Adrenal gland (tissue), 9 donors: ENCODE measurements at regions not wholly inside any gene's neighbourhood (a gene's known extent, or its start where the extent isn't known, plus 50 kb on each side); places are given as distances from the start of the nearest gene placed in this dataset.

Source experiments
- DNase-seq, 7 donors: peaks; one replicate each; pipeline ENCODE4 v3.0.0-alpha.2; 2019 to 2020
- H3K27ac ChIP-seq, 5 donors: fragments of 200-600 bp; sonication (generic) in 4 of 5; 1 replicate in 3 of 5; 2 replicates in 2 of 5; pipeline versions ENCODE4 v1.5.1 to v1.8.0; 2016 to 2020; ENCODE audit warnings: mild to moderate bottlenecking in 1 of 5
- H3K27me3 ChIP-seq: fragments of 200-600 bp; 2 replicates; pipeline ENCODE4 v1.8.0; 2021
- H3K36me3 ChIP-seq, 2 donors: fragments of 200-600 bp; replicated peaks in 1 of 2; 1 replicate in 1 of 2; 2 replicates in 1 of 2; pipeline versions ENCODE4 v1.5.1 to v1.8.0; 2018 to 2022
- H3K4me1 ChIP-seq, 2 donors: fragments of 200-600 bp; replicated peaks in 1 of 2; 1 replicate in 1 of 2; 2 replicates in 1 of 2; pipeline versions ENCODE4 v1.5.1 to v1.8.0; 2018 to 2021
- H3K4me3 ChIP-seq, 4 donors: fragments of 200-600 bp; sonication (generic) in 3 of 4; one replicate each; pipeline ENCODE4 v1.5.1; 2016 to 2018
- H3K9me3 ChIP-seq, 3 donors: fragments of 200-600 bp; sonication (generic) in 1 of 3; replicated peaks in 1 of 3; 1 replicate in 2 of 3; 2 replicates in 1 of 3; pipeline versions ENCODE4 v1.5.1 to v1.8.0; 2016 to 2021
- POLR2A ChIP-seq, 2 donors: fragments of 450-650 bp; IDR thresholded peaks; one replicate each; pipeline ENCODE4 v1.6.1; 2017; ENCODE audit warnings: antibody characterized with exemption in 2 of 2, mild to moderate bottlenecking in 2 of 2, moderate library complexity in 1 of 2
- WGBS, 4 donors: extraction: QIAGEN DNeasy Blood & Tissue Kit in 2 of 4; methylation state at CpG; one replicate each; pipeline versions ENCODE4 v1.1.5 to v1.1.7; 2013 to 2017; 5-methylcytosine and 5-hydroxymethylcytosine counted together
- intact Hi-C, 2 donors: fragments of 100-400 bp; cut with DNase I; formaldehyde crosslinking; loops; one replicate each; pipeline versions ENCODE4 v1.14.1 to v1.15.0; 2022 to 2023
- TF ChIP-seq, protein P1 (sequence below), 6 experiments: fragments of 450-650 bp in 4 of 6; fragments of 200-600 bp in 2 of 6; sonication (generic) in 1 of 6; IDR thresholded peaks; 1 replicate in 5 of 6; 2 replicates in 1 of 6; pipeline versions ENCODE4 v1.5.1 to v1.8.0; 2016 to 2021; ENCODE audit warnings: antibody characterized with exemption in 6 of 6, mild to moderate bottlenecking in 2 of 6, moderate library complexity in 1 of 6
- donor health status: healthy with polysubstance abuse.
- donor health status: Bipolar disorder and iron deficiency.
- donor health status: DM: yes; HTN: yes; CAD: no.
- donor health status: DM: no; HTN: no; CAD: no.
- donor health status: DM: no; HTN: no; CAD: no.

GRCh38 chr3:107983247-107983646, 107.6 kb downstream of the CD47 start:
- Histone ChIP-seq H3K27ac (no peak overlapping the region), H3K4me3 (no peak overlapping the region), H3K36me3 (no peaks in the 10 kb centered on the region), H3K4me1 (peaks cover 5 to 19% of the 10 kb centered on the region in 2 donors), H3K9me3 (no peaks in the 10 kb centered on the region), H3K27me3 (no peaks in the 10 kb centered on the region)
- TF ChIP-seq POLR2A (IDR thresholded peaks at IDR 0.05): no peak
- TF ChIP-seq, protein P1, sequence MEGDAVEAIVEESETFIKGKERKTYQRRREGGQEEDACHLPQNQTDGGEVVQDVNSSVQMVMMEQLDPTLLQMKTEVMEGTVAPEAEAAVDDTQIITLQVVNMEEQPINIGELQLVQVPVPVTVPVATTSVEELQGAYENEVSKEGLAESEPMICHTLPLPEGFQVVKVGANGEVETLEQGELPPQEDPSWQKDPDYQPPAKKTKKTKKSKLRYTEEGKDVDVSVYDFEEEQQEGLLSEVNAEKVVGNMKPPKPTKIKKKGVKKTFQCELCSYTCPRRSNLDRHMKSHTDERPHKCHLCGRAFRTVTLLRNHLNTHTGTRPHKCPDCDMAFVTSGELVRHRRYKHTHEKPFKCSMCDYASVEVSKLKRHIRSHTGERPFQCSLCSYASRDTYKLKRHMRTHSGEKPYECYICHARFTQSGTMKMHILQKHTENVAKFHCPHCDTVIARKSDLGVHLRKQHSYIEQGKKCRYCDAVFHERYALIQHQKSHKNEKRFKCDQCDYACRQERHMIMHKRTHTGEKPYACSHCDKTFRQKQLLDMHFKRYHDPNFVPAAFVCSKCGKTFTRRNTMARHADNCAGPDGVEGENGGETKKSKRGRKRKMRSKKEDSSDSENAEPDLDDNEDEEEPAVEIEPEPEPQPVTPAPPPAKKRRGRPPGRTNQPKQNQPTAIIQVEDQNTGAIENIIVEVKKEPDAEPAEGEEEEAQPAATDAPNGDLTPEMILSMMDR (IDR thresholded peaks at IDR 0.05): no peak
- intact Hi-C loops: no loop called here
- 90 to 96% (median 92%) methylated on average over 3 of the region's 3 CpGs for whole genome bisulfite sequencing, 4 donors
- no peak for DNase-seq

DNA sequence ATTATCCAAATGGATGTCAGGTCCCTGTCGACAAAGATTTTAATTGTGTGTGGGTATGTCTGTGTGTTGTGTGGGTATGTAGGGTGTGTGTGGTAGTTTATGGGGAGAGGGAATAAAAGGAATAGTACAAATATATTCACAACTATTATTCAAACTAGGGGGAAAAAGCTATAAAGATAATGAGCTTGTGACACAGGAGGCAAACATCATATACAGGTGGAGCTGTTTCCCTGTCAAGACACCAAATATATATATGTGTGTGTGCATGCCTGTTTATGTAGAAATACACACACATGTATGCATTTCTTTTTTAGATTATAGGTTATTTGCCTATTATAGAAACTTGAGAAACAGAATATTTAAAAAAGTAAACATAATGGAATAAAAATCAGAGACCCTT, 108.7 kb downstream of the CD47 start:
- Histone ChIP-seq H3K4me1 (peaks cover 5 to 11% of the 10 kb centered on the region in 2 donors), H3K36me3 (no peaks in the 10 kb centered on the region), H3K9me3 (no peaks in the 10 kb centered on the region), H3K27me3 (no peaks in the 10 kb centered on the region), H3K4me3 (no peak overlapping the region), H3K27ac (no peak overlapping the region)
- TF ChIP-seq, protein P1 (IDR thresholded peaks at IDR 0.05): no peak
- no peak for TF ChIP-seq POLR2A (IDR thresholded peaks at IDR 0.05)
- intact Hi-C loops: no loop called here
- DNase-seq: no peak
- WGBS, 4 donors: 52 to 65% (median 57%) methylated on average over 1 of the region's 1 CpG

- no peak for TF ChIP-seq POLR2A (IDR thresholded peaks at IDR 0.05)
- TF ChIP-seq, protein P1 (IDR thresholded peaks at IDR 0.05): no peak
- intact Hi-C loops: no loop called here
- Histone ChIP-seq H3K9me3 (no peaks in the 10 kb centered on the region), H3K4me1 (peaks cover under 1 to 5% of the 10 kb centered on the region in 2 donors), H3K4me3 (no peak overlapping the region), H3K27ac (no peak overlapping the region), H3K36me3 (no peaks in the 10 kb centered on the region), H3K27me3 (no peaks in the 10 kb centered on the region)
- WGBS, 4 donors: 41 to 58% (median 51%) methylated on average over 5 to 7 of the region's 7 CpGs
- DNase-seq: peak in 4 of 7 donors; percentile 19 to 55 (median 25)
Observed at GRCh38 chr3:107981471-107982111, 109.2 kb downstream of the CD47 start.

DNA sequence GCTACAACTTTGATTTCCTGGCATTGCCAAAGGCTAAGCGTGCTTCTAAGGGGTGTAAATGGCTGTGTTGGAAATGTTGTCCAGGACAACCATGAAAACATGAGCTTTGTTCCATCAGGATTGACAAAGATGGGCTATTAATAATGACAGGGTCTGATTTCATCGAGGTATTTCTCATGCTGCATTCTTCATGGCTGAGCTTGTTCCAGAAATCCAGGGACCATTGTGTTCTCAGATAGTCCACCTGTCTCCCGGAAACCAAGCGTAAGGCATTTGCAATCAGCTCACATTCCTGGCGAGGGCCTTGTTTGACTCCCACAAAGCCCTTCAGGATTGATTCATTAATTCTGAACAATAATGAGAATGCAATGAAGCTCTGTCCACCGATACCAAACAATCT, 111.3 kb downstream of the CD47 start:
- no peaks in the 10 kb centered on the region for H3K27me3 ChIP-seq
- 91 to 99% (median 94%) methylated on average over 6 of the region's 6 CpGs for WGBS, 4 donors
- intact Hi-C loops: no loop called here
- no peak overlapping the region for H3K4me3 ChIP-seq
- DNase-seq: no peak
- TF ChIP-seq, protein P1 (IDR thresholded peaks at IDR 0.05): no peak
- TF ChIP-seq POLR2A (IDR thresholded peaks at IDR 0.05): no peak
- H3K9me3 ChIP-seq: no peaks in the 10 kb centered on the region
- H3K27ac ChIP-seq: no peak overlapping the region
- H3K36me3 ChIP-seq: no peaks in the 10 kb centered on the region
- H3K4me1 ChIP-seq: no peaks in the 10 kb centered on the region
